GM12874 (cell line): ENCODE measurements at regions not wholly inside any gene's neighbourhood (a gene's known extent, or its start where the extent isn't known, plus 50 kb on each side); places are given as distances from the start of the nearest gene placed in this dataset.

ENCODE experiments used
- CTCF ChIP-seq: IDR thresholded peaks from 2 replicates; pipeline ENCODE4 v1.5.1; 2011; ENCODE audit warnings: low read depth, mild to moderate bottlenecking, control low read depth, low read length, moderate library complexity; ENCODE audit not compliant: insufficient read depth

DNA sequence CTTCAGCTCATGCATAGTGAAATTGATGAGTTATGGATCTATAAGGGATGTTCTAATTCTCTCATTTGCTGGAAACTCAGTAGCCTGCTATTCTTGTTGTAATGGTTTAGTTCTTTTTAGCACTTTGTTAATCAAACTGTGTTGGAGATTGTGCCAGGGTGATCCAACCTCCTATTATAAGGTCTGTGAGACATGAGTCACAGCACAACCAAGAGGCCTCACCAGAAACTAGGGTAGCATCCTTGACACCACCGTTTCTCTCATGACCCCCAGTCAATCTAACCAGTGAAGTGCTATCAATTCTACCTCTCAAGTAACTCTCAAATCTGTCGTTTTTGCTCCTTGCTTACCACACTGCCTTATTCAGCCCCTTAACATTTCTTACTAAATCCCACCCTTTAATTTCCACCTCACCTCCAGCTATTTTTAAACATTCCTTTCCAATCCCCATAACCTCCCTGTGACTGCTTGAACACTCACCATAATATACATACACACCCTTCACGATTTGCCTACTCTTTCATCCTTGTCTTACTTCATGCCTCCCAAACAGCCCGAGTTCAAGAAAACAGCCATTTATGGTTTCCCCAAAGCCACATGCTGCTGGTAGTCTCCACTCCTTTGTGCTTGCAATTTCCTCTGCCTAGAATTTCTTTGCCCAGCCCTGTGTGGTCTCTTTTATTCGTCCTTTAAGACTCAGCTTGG, 53.9 kb upstream of the NUDT4 start:
- no peak for TF ChIP-seq CTCF

GRCh38 chr12:93325855-93326254, 51.9 kb upstream of the NUDT4 start:
- TF ChIP-seq CTCF = no peak
